ENCODE measurements at regions not wholly inside any gene's neighbourhood (a gene's known extent, or its start where the extent isn't known, plus 50 kb on each side); places are given as distances from the start of the nearest gene placed in this dataset.

- no peak for TF ChIP-seq CTCF (IDR thresholded peaks at IDR 0.05; ENCODE audit: low read length)
- no peak for TF ChIP-seq EZH2 (optimal IDR thresholded peaks at IDR 0.05; ENCODE audit: low read depth, low read length)
- TF ChIP-seq EZH2phosphoT487 (IDR thresholded peaks at IDR 0.05; ENCODE audit: low read length), result no peak
These were observed 90.0 kb upstream of the CLMN start for GRCh38 chr14:95409477-95410272.

Measured in MM.1S (cell line).